ENCODE measurements at regions not wholly inside any gene's neighbourhood (a gene's known extent, or its start where the extent isn't known, plus 50 kb on each side); places are given as distances from the start of the nearest gene placed in this dataset.

DNA sequence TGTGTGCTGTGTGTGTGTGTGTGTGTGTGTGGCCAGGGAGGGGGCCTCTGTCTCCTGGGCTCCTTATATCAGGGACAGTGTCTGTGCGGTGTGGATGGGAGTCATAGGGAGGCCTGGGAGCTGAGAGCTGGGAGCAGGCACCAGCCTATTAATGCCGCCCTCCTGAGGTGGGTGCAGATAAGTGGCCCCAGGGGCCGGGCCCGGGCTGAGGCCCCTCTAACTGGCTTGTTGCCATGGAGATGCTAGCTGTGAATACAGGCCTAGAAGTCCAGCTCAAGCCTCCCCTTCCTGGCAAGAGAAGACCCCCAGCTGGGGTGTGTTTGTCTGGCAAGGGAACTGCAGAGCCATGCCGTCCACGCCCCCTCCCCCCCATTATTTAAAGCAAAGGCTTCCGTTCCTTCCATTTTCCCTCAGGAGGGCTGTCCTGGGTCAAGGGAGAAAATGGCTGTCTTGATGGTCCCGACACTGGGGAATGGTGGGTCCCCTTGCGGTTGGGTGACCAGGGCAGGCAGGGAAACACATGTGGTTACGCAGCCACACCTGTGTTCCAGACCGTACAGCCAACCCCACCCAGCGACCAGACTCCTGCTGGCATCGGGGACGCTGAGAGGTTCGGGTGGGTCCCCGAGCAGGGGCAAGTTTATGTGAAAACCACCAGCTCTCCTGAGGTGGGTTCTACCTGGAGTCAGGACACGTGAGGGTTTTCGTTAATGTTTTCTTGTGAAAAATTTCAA is 141.1 kb downstream of the MRM1 start:
- Histone ChIP-seq H3K4me3 (ENCODE audit: low read depth, low read length) (no peak overlapping the region), H3K27me3 (ENCODE audit: control insufficient read depth, insufficient read depth, low read length) (no peaks in the 10 kb centered on the region), H3K4me1 (ENCODE audit: control insufficient read depth, insufficient read depth, low read length) (peaks cover 11% of the 10 kb centered on the region), H3K9me3 (ENCODE audit: control insufficient read depth, insufficient read depth, low read length) (no peaks in the 10 kb centered on the region), H3K9ac (ENCODE audit: low read depth, low read length) (no peak overlapping the region), H3K36me3 (ENCODE audit: control insufficient read depth, insufficient read depth, low read length) (no peaks in the 10 kb centered on the region), H3K27ac (ENCODE audit: low read depth, low read length) (no peak overlapping the region)

DNA sequence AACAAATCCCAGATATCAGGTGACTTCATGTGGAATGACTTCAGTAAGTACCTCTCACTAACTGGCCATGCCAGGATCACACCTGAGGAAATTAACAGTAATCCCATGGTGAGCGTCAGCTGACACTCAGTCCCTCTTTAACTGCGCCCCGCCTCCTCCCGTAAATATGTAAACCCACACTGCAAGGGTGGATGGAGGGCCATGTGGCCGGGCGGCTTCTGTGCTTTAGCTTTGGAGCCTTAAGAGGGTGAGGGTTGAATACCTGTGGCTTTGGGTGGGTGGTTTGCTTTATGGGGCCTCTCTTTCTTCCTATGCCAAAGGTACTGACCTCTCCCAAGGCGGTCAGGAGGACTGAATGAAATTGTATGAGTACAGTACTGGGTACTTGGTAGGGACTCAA is 141.7 kb downstream of the MRM1 start:
- no peaks in the 10 kb centered on the region for H3K36me3 ChIP-seq (ENCODE audit: control insufficient read depth, insufficient read depth, low read length)
- H3K9ac ChIP-seq (ENCODE audit: low read depth, low read length): no peak overlapping the region
- no peaks in the 10 kb centered on the region for H3K27me3 ChIP-seq (ENCODE audit: control insufficient read depth, insufficient read depth, low read length)
- H3K4me3 ChIP-seq (ENCODE audit: low read depth, low read length): no peak overlapping the region
- H3K9me3 ChIP-seq (ENCODE audit: control insufficient read depth, insufficient read depth, low read length): no peaks in the 10 kb centered on the region
- no peak overlapping the region for H3K27ac ChIP-seq (ENCODE audit: low read depth, low read length)
- H3K4me1 ChIP-seq (ENCODE audit: control insufficient read depth, insufficient read depth, low read length): peaks cover 11% of the 10 kb centered on the region

DNA sequence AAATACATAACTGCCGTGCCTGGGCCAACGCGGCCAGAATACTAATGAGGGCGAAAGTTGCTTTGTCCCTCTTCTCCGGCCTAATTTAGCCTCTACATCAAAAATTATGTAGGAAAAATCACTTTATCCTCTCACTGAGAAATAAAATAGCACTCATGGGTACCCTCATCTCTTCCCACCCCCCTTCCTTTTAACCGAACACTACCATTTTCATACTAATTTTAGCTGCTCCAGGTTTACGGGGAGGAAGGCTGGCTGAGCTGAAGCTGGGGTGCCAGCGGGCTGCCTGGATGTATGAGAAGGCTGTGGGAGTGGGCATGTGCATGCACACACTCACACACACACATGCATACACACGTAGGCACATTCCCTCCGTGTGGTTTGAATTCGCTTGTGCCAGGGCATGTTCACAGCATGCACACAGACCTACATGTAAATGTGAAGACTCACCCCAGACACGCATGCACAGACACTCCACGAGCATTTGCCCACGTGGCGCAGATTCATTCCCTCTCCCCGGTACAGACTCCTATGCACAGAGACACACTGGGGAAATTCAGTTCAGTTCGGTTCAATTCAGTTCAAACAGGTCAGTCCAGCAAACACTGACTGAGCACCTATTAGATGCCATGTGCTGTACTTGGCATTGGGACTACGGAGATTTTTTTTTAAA is 145.1 kb downstream of the MRM1 start:
- Histone ChIP-seq H3K27ac (ENCODE audit: low read depth, low read length) (no peak overlapping the region), H3K27me3 (ENCODE audit: control insufficient read depth, insufficient read depth, low read length) (no peaks in the 10 kb centered on the region), H3K36me3 (ENCODE audit: control insufficient read depth, insufficient read depth, low read length) (no peaks in the 10 kb centered on the region), H3K4me1 (ENCODE audit: control insufficient read depth, insufficient read depth, low read length) (peaks cover 11% of the 10 kb centered on the region), H3K9me3 (ENCODE audit: control insufficient read depth, insufficient read depth, low read length) (no peaks in the 10 kb centered on the region), H3K9ac (ENCODE audit: low read depth, low read length) (no peak overlapping the region), H3K4me3 (ENCODE audit: low read depth, low read length) (no peak overlapping the region)

GRCh38 chr17:36747861-36748260 is 146.5 kb downstream of the MRM1 start:
- H3K27me3 ChIP-seq (ENCODE audit: control insufficient read depth, insufficient read depth, low read length): no peaks in the 10 kb centered on the region
- no peaks in the 10 kb centered on the region for H3K36me3 ChIP-seq (ENCODE audit: control insufficient read depth, insufficient read depth, low read length)
- no peak overlapping the region for H3K4me3 ChIP-seq (ENCODE audit: low read depth, low read length)
- H3K4me1 ChIP-seq (ENCODE audit: control insufficient read depth, insufficient read depth, low read length): peaks cover 3% of the 10 kb centered on the region
- H3K9me3 ChIP-seq (ENCODE audit: control insufficient read depth, insufficient read depth, low read length): no peaks in the 10 kb centered on the region
- H3K27ac ChIP-seq (ENCODE audit: low read depth, low read length): no peak overlapping the region
- H3K9ac ChIP-seq (ENCODE audit: low read depth, low read length): no peak overlapping the region

- no peak overlapping the region for H3K4me3 ChIP-seq (ENCODE audit: low read depth, low read length)
- H3K27ac ChIP-seq (ENCODE audit: low read depth, low read length): no peak overlapping the region
- H3K4me1 ChIP-seq (ENCODE audit: control insufficient read depth, insufficient read depth, low read length): no peaks in the 10 kb centered on the region
- no peaks in the 10 kb centered on the region for H3K9me3 ChIP-seq (ENCODE audit: control insufficient read depth, insufficient read depth, low read length)
- H3K36me3 ChIP-seq (ENCODE audit: control insufficient read depth, insufficient read depth, low read length): no peaks in the 10 kb centered on the region
- H3K27me3 ChIP-seq (ENCODE audit: control insufficient read depth, insufficient read depth, low read length): no peaks in the 10 kb centered on the region
- H3K9ac ChIP-seq (ENCODE audit: low read depth, low read length): no peak overlapping the region
Measured at GRCh38 chr17:36748272-36748671, 146.9 kb downstream of the MRM1 start.

DNA sequence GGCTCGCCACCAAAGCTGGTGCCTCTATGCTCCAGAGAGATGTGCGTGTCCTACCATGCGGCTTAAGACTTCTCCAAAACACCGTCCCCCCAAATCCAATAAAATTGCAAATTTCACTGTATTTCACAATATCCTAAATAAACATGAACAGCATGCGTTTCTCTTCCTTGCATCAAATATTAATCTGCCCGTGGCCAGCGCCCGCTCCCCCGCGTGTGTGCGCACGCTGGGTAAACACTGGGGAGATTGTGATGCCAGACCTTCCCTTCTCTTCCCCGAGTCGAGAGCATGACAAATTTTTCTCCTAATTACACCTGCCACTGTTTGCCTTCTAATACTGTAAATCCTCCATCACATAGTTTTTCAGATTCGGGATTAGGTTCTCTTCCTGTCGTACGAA is 148.1 kb downstream of the MRM1 start:
- no peaks in the 10 kb centered on the region for H3K4me1 ChIP-seq (ENCODE audit: control insufficient read depth, insufficient read depth, low read length)
- H3K9ac ChIP-seq (ENCODE audit: low read depth, low read length): no peak overlapping the region
- H3K27me3 ChIP-seq (ENCODE audit: control insufficient read depth, insufficient read depth, low read length): no peaks in the 10 kb centered on the region
- no peak overlapping the region for H3K27ac ChIP-seq (ENCODE audit: low read depth, low read length)
- H3K4me3 ChIP-seq (ENCODE audit: low read depth, low read length): no peak overlapping the region
- no peaks in the 10 kb centered on the region for H3K36me3 ChIP-seq (ENCODE audit: control insufficient read depth, insufficient read depth, low read length)
- H3K9me3 ChIP-seq (ENCODE audit: control insufficient read depth, insufficient read depth, low read length): no peaks in the 10 kb centered on the region

DNA sequence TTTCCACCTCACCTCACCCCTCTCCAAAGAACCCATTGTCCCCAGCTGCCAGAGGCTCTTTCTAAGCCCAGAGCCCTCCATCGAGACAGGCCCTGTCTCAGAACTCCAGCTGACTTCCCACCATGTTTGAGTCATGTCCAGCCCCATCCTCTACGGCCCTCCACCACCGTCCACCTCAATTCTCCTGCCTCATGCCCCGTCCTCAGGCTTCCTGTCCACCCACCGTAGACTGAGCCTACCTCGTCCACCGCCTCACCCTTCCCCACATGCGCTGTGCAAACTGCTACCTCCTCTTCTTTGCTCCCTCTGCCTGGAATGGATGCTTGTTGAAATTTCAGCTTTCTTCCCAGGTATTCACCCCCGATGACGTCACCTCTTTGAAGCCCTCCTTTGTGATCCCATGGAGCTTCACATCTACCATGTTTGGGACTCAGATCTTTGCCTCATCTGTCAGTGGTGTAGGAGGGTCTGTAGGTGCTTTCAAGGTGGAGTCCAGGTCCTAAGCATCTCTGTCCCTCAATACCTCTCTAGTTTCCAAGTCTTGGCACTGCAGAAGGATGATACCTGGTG is 149.0 kb downstream of the MRM1 start:
- no peak overlapping the region for H3K9ac ChIP-seq (ENCODE audit: low read depth, low read length)
- H3K27me3 ChIP-seq (ENCODE audit: control insufficient read depth, insufficient read depth, low read length): no peaks in the 10 kb centered on the region

GRCh38 chr17:36752096-36752888 is 150.9 kb downstream of the MRM1 start:
- Histone ChIP-seq H3K9ac (ENCODE audit: low read depth, low read length) (no peak overlapping the region), H3K9me3 (ENCODE audit: control insufficient read depth, insufficient read depth, low read length) (no peaks in the 10 kb centered on the region), H3K36me3 (ENCODE audit: control insufficient read depth, insufficient read depth, low read length) (no peaks in the 10 kb centered on the region), H3K4me3 (ENCODE audit: low read depth, low read length) (no peak overlapping the region), H3K4me1 (ENCODE audit: control insufficient read depth, insufficient read depth, low read length) (no peaks in the 10 kb centered on the region), H3K27ac (ENCODE audit: low read depth, low read length) (no peak overlapping the region), H3K27me3 (ENCODE audit: control insufficient read depth, insufficient read depth, low read length) (no peaks in the 10 kb centered on the region)

More for the DNA sequence above, 149.0 kb downstream of the MRM1 start:
- Histone ChIP-seq H3K4me3 (ENCODE audit: low read depth, low read length) (no peak overlapping the region), H3K36me3 (ENCODE audit: control insufficient read depth, insufficient read depth, low read length) (no peaks in the 10 kb centered on the region), H3K4me1 (ENCODE audit: control insufficient read depth, insufficient read depth, low read length) (no peaks in the 10 kb centered on the region), H3K27ac (ENCODE audit: low read depth, low read length) (no peak overlapping the region), H3K9me3 (ENCODE audit: control insufficient read depth, insufficient read depth, low read length) (no peaks in the 10 kb centered on the region)

DNA sequence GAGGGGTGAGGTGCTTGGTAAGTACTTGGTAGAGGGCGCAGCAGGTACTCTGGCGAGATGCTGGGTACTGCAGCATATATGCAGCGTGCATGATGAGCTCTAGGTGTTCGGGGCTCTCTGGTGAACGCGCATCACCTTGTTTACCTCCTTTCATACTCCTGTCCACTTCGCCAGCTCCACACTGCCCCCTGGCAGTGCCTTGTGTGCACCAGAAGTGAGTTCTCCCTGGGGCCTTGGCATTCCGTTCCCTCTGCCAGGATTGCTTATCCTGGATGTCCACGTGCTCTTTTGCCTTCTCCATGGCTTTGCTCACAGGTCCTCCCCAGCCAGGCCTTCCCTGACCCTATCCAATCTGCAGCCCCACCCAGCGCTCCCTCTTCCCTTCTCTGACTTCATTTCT is 154.2 kb downstream of the MRM1 start:
- Histone ChIP-seq H3K27me3 (ENCODE audit: control insufficient read depth, insufficient read depth, low read length) (no peaks in the 10 kb centered on the region), H3K27ac (ENCODE audit: low read depth, low read length) (no peak overlapping the region), H3K4me1 (ENCODE audit: control insufficient read depth, insufficient read depth, low read length) (no peaks in the 10 kb centered on the region), H3K9ac (ENCODE audit: low read depth, low read length) (no peak overlapping the region), H3K36me3 (ENCODE audit: control insufficient read depth, insufficient read depth, low read length) (no peaks in the 10 kb centered on the region), H3K4me3 (ENCODE audit: low read depth, low read length) (no peak overlapping the region), H3K9me3 (ENCODE audit: control insufficient read depth, insufficient read depth, low read length) (no peaks in the 10 kb centered on the region)

DNA sequence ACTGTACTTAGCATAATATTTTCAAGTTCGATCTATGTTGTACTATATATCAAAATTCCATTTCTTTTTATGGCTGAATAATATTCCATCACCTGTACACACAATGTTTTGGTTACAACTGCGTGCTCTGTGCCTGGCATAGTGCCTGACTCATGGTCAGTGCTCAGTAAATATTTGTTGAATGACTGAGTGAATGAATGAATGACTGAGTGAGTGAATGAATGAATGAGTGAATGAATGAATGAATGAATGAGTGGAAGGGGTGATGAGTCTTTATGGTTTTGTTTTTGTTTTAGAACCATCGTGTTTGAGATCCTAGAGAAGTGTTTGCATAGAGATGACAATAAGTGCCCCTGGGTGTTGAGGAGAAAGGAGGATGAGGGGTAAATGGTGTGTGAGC is 155.3 kb downstream of the MRM1 start:
- Histone ChIP-seq H3K4me3 (ENCODE audit: low read depth, low read length) (no peak overlapping the region), H3K36me3 (ENCODE audit: control insufficient read depth, insufficient read depth, low read length) (no peaks in the 10 kb centered on the region), H3K27ac (ENCODE audit: low read depth, low read length) (no peak overlapping the region), H3K9me3 (ENCODE audit: control insufficient read depth, insufficient read depth, low read length) (no peaks in the 10 kb centered on the region), H3K27me3 (ENCODE audit: control insufficient read depth, insufficient read depth, low read length) (no peaks in the 10 kb centered on the region), H3K9ac (ENCODE audit: low read depth, low read length) (no peak overlapping the region), H3K4me1 (ENCODE audit: control insufficient read depth, insufficient read depth, low read length) (no peaks in the 10 kb centered on the region)

- H3K27ac ChIP-seq (ENCODE audit: low read depth, low read length): no peak overlapping the region
- H3K27me3 ChIP-seq (ENCODE audit: control insufficient read depth, insufficient read depth, low read length): no peaks in the 10 kb centered on the region
- no peak overlapping the region for H3K9ac ChIP-seq (ENCODE audit: low read depth, low read length)
- H3K9me3 ChIP-seq (ENCODE audit: control insufficient read depth, insufficient read depth, low read length): no peaks in the 10 kb centered on the region
- H3K4me1 ChIP-seq (ENCODE audit: control insufficient read depth, insufficient read depth, low read length): no peaks in the 10 kb centered on the region
- no peaks in the 10 kb centered on the region for H3K36me3 ChIP-seq (ENCODE audit: control insufficient read depth, insufficient read depth, low read length)
- H3K4me3 ChIP-seq (ENCODE audit: low read depth, low read length): no peak overlapping the region
Measured at GRCh38 chr17:36760425-36760824, 159.0 kb downstream of the MRM1 start.

Data from HUES48 (cell line).